ENCODE measurements at regions not wholly inside any gene's neighbourhood (a gene's known extent, or its start where the extent isn't known, plus 50 kb on each side); places are given as distances from the start of the nearest gene placed in this dataset.

DNA sequence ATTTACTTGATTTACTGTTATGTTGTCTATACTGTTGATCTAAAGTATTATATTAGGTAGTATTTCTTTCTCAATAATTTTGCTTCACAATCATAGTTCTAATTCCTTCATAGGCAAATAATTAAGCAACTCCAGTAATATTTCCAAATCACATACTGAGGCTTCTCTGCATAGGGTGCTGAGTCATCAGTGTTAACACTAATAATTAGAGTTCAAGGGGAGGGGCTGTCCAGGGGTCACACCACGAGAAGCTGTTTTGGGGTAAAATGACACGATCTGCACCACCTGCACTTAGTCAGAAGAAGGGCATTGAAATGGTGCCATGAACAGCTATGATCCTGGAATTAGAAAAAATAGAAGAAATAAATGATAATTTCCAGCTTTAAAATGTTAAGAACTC, 1230.9 kb upstream of the SLC10A2 start:
- H3K4me3 ChIP-seq (ENCODE audit: low read depth, low read length), result no peak overlapping the region
- TF ChIP-seq MYC (IDR thresholded peaks at IDR 0.05; ENCODE audit: low read depth, low read length), result no peak
- TF ChIP-seq POLR2A (IDR thresholded peaks at IDR 0.05; ENCODE audit: extremely low read depth, insufficient read length), result no peak
- TF ChIP-seq CTCF (IDR thresholded peaks at IDR 0.05; ENCODE audit: low read depth, low read length), result no peak
- TF ChIP-seq, protein P1, sequence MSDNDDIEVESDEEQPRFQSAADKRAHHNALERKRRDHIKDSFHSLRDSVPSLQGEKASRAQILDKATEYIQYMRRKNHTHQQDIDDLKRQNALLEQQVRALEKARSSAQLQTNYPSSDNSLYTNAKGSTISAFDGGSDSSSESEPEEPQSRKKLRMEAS (IDR thresholded peaks at IDR 0.05; ENCODE audit: low read depth, low read length), result no peak
- no peak for DNase-seq (ENCODE audit: low read depth)

DNA sequence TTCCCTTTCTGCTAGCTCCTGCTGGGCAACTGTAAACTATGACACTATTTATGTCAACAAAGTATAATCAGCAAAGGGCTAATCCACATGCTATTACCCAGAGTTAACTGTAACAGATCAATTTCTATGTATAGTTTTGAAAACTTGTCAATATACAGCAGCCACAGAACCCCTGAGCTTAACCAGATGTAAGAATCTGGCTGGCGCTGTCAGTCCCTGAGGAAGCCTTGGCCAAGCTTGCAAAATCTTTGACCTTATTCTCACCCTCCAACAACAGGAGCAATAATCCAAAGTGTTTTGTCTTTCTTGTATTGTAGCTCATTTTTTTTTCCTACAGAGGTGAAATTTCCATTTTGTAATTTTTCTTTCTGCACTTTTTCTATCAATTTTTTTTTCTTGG, 1230.1 kb upstream of the SLC10A2 start:
- no peak for DNase-seq (ENCODE audit: low read depth)
- TF ChIP-seq POLR2A (IDR thresholded peaks at IDR 0.05; ENCODE audit: extremely low read depth, insufficient read length) (no peak), CTCF (IDR thresholded peaks at IDR 0.05; ENCODE audit: low read depth, low read length) (no peak), MYC (IDR thresholded peaks at IDR 0.05; ENCODE audit: low read depth, low read length) (no peak)
- TF ChIP-seq, protein P1 (IDR thresholded peaks at IDR 0.05; ENCODE audit: low read depth, low read length), result no peak
- no peak overlapping the region for H3K4me3 ChIP-seq (ENCODE audit: low read depth, low read length)

GRCh38 chr13:104295537-104295936, 1229.3 kb upstream of the SLC10A2 start:
- DNase-seq (ENCODE audit: low read depth), result no peak
- TF ChIP-seq POLR2A (IDR thresholded peaks at IDR 0.05; ENCODE audit: extremely low read depth, insufficient read length) (no peak), MYC (IDR thresholded peaks at IDR 0.05; ENCODE audit: low read depth, low read length) (no peak), CTCF (IDR thresholded peaks at IDR 0.05; ENCODE audit: low read depth, low read length) (no peak)
- TF ChIP-seq, protein P1 (IDR thresholded peaks at IDR 0.05; ENCODE audit: low read depth, low read length), result no peak
- H3K4me3 ChIP-seq (ENCODE audit: low read depth, low read length), result no peak overlapping the region

DNA sequence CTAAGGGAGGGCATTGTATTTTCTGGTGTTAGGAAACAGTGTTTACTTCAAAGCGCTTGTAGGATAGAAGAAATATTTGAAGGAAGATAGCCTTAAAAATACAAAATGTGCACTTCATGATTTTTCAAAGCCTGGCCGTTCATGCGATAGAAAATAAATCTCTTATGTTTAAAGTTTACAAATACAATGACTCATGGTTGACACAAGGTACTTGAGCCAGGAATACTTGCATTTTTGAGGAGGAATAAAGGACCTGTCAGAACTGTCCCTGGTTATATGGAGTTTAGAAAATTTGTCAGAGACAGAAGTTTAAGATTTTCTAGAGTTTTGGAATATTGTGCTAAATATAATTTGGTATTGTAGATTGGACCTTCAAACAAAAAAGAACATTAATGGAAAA, 1223.2 kb upstream of the SLC10A2 start:
- H3K4me3 ChIP-seq (ENCODE audit: low read depth, low read length), result no peak overlapping the region
- DNase-seq (ENCODE audit: low read depth), result no peak
- TF ChIP-seq POLR2A (IDR thresholded peaks at IDR 0.05; ENCODE audit: extremely low read depth, insufficient read length), result no peak
- no peak for TF ChIP-seq MYC (IDR thresholded peaks at IDR 0.05; ENCODE audit: low read depth, low read length)
- no peak for TF ChIP-seq CTCF (IDR thresholded peaks at IDR 0.05; ENCODE audit: low read depth, low read length)
- TF ChIP-seq, protein P1 (IDR thresholded peaks at IDR 0.05; ENCODE audit: low read depth, low read length), result no peak

- TF ChIP-seq POLR2A (IDR thresholded peaks at IDR 0.05; ENCODE audit: extremely low read depth, insufficient read length), result no peak
- no peak for TF ChIP-seq MYC (IDR thresholded peaks at IDR 0.05; ENCODE audit: low read depth, low read length)
- TF ChIP-seq CTCF (IDR thresholded peaks at IDR 0.05; ENCODE audit: low read depth, low read length), result no peak
- TF ChIP-seq, protein P1 (IDR thresholded peaks at IDR 0.05; ENCODE audit: low read depth, low read length), result no peak
- H3K4me3 ChIP-seq (ENCODE audit: low read depth, low read length), result no peak overlapping the region
- no peak for DNase-seq (ENCODE audit: low read depth)
Observed at GRCh38 chr13:104288496-104288895, 1222.3 kb upstream of the SLC10A2 start.

Measured in NB4 (cell line).